T-helper 2 cell treated with Interferon-gamma antibody and Interleukin-4, amounts not matched to agents 5 μg/mL and 100 μg/mL, for 36 hours (primary cell): ENCODE measurements at regions not wholly inside any gene's neighbourhood (a gene's known extent, or its start where the extent isn't known, plus 50 kb on each side); places are given as distances from the start of the nearest gene placed in this dataset.

ENCODE experiments used
- DNase-seq: peaks from one replicate; pipeline ENCODE4 v3.0.0; 2021; ENCODE audit warnings: low spot score
- H3K27ac Mint-ChIP-seq: one replicate; pipeline ENCODE4 v1.8.0; 2021; ENCODE audit warnings: mild to moderate bottlenecking, mixed read lengths
- H3K27me3 Mint-ChIP-seq: one replicate; pipeline ENCODE4 v1.8.0; 2021; ENCODE audit warnings: low read depth, mixed read lengths
- H3K36me3 Mint-ChIP-seq: one replicate; pipeline ENCODE4 v1.8.0; 2021; ENCODE audit warnings: low read depth, mixed read lengths
- H3K4me1 Mint-ChIP-seq: one replicate; pipeline ENCODE4 v1.8.0; 2021; ENCODE audit warnings: low read depth, mixed read lengths
- H3K4me3 Mint-ChIP-seq: one replicate; pipeline ENCODE4 v1.8.0; 2022; ENCODE audit warnings: mild to moderate bottlenecking, moderate library complexity, mixed read lengths
- H3K9me3 Mint-ChIP-seq: one replicate; pipeline ENCODE4 v1.8.0; 2021; ENCODE audit warnings: mixed read lengths

DNA sequence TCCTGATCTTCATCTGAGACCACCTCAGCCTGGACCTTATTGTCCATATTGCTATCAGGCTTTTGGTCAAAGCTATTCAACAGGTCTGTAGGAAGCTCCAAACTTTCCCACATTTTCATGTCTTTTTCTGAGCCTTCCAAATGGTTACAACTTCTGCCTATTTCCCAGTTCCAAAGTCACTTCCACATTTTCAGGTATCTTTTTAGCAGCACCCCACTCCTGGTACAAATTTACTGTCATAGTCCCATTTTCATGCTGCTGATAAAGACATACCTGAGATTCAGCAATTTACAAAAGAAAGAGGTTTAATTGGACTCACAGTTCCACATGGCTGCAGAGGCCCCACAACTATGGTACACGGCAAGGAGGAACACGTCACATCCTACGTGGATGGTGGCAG, 815.5 kb downstream of the KCNJ2 start:
- DNase-seq = no peak
- Mint-ChIP-seq H3K27ac (no peak overlapping the region), H3K27me3 (no peaks in the 10 kb centered on the region), H3K36me3 (no peaks in the 10 kb centered on the region), H3K4me3 (no peak overlapping the region), H3K9me3 (peaks cover 44% of the 10 kb centered on the region), H3K4me1 (no peaks in the 10 kb centered on the region)

- no peak overlapping the region for H3K27ac Mint-ChIP-seq
Measured at GRCh38 chr17:70987867-70988340, 818.6 kb downstream of the KCNJ2 start.

DNA sequence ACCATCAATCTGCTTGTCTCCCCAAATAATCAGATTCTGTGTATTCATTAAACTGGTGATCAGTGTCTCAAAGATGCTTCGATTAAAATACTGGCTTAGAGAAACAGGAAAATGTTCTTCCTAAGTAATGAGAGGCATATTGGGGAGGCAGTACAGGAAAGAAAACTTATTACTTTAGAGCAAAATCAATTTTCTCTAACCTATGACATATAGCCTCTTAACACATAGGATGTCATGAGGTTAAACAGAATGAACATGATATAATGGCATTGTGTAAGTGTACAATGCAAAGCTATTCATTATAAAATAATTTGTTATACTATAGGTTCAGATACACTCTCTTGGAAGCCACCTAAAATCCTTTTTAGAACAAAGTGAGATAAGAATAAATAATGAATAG, 819.3 kb downstream of the KCNJ2 start:
- H3K27me3 Mint-ChIP-seq = no peaks in the 10 kb centered on the region
- no peak for DNase-seq
- no peak overlapping the region for H3K27ac Mint-ChIP-seq
- H3K4me3 Mint-ChIP-seq = no peak overlapping the region
- H3K4me1 Mint-ChIP-seq = no peaks in the 10 kb centered on the region
- peaks cover 45% of the 10 kb centered on the region for H3K9me3 Mint-ChIP-seq
- H3K36me3 Mint-ChIP-seq = no peaks in the 10 kb centered on the region

More at GRCh38 chr17:70987867-70988340, 818.6 kb downstream of the KCNJ2 start:
- H3K4me3 Mint-ChIP-seq = no peak overlapping the region
- no peaks in the 10 kb centered on the region for H3K4me1 Mint-ChIP-seq
- no peak for DNase-seq
- H3K36me3 Mint-ChIP-seq = no peaks in the 10 kb centered on the region
- peaks cover 50% of the 10 kb centered on the region for H3K9me3 Mint-ChIP-seq
- H3K27me3 Mint-ChIP-seq = no peaks in the 10 kb centered on the region

GRCh38 chr17:70989280-70989679, 819.9 kb downstream of the KCNJ2 start:
- Mint-ChIP-seq H3K27me3 (no peaks in the 10 kb centered on the region), H3K4me1 (no peaks in the 10 kb centered on the region), H3K4me3 (no peak overlapping the region), H3K9me3 (peaks cover 45% of the 10 kb centered on the region), H3K36me3 (no peaks in the 10 kb centered on the region), H3K27ac (no peak overlapping the region)
- DNase-seq = no peak

DNA sequence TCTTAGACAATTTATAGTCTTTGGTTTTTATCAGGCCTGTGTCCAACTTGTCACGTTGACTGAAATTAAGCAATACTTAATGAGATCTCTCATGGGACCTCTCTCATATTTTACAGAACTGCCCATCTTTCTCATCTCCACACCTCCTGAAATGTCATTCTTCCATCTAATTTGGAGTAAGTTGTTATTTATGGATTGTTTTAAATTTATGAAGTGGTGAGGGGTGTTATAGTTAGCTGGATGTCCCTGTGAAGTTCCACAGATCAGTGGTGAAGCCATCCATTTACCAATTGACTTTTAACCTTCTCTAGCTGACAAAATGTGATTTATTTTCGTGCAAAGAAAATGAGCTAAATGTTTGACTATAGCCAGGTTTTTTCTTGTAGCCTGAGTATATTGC, 824.9 kb downstream of the KCNJ2 start:
- H3K4me3 Mint-ChIP-seq = no peak overlapping the region
- no peaks in the 10 kb centered on the region for H3K4me1 Mint-ChIP-seq
- peaks cover 30% of the 10 kb centered on the region for H3K9me3 Mint-ChIP-seq
- no peaks in the 10 kb centered on the region for H3K36me3 Mint-ChIP-seq
- H3K27ac Mint-ChIP-seq = no peak overlapping the region
- H3K27me3 Mint-ChIP-seq = no peaks in the 10 kb centered on the region
- no peak for DNase-seq

DNA sequence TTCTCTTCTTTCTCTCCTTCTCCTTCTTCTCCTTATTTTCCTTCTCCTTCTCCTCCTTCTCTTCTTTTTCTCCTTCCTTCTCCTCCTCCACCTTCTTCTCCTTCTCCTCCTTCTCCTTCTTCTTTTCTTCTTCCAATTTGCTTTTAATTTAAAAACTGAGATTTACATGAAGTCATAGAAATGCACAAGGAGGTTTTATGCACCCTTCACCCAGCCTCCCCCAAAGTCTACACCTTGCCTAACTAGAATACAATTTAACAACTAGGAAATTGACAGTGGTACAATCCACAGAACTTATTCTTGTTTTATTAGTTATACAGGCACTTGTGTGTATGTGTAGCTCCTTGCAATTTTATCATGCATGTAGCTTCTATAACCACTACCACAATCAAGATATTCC, 826.7 kb downstream of the KCNJ2 start:
- H3K4me1 Mint-ChIP-seq = no peaks in the 10 kb centered on the region
- H3K27me3 Mint-ChIP-seq = no peaks in the 10 kb centered on the region
- DNase-seq = no peak
- no peaks in the 10 kb centered on the region for H3K36me3 Mint-ChIP-seq
- H3K9me3 Mint-ChIP-seq = peaks cover 32% of the 10 kb centered on the region
- no peak overlapping the region for H3K27ac Mint-ChIP-seq
- H3K4me3 Mint-ChIP-seq = no peak overlapping the region

- Mint-ChIP-seq H3K36me3 (no peaks in the 10 kb centered on the region), H3K4me1 (no peaks in the 10 kb centered on the region), H3K4me3 (no peak overlapping the region), H3K9me3 (peaks cover 18% of the 10 kb centered on the region), H3K27me3 (no peaks in the 10 kb centered on the region), H3K27ac (no peak overlapping the region)
- no peak for DNase-seq
Measured at GRCh38 chr17:71003736-71004135, 834.4 kb downstream of the KCNJ2 start.

- Mint-ChIP-seq H3K4me1 (no peaks in the 10 kb centered on the region), H3K9me3 (peaks cover 24% of the 10 kb centered on the region), H3K4me3 (no peak overlapping the region), H3K27ac (no peak overlapping the region), H3K36me3 (no peaks in the 10 kb centered on the region), H3K27me3 (no peaks in the 10 kb centered on the region)
- no peak for DNase-seq
Measured at GRCh38 chr17:71004413-71004812, 835.1 kb downstream of the KCNJ2 start.

- Mint-ChIP-seq H3K36me3 (no peaks in the 10 kb centered on the region), H3K4me1 (no peaks in the 10 kb centered on the region), H3K9me3 (peaks cover 31% of the 10 kb centered on the region), H3K27ac (no peak overlapping the region), H3K4me3 (no peak overlapping the region), H3K27me3 (no peaks in the 10 kb centered on the region)
- DNase-seq = no peak
Measured at GRCh38 chr17:71011391-71011790, 842.1 kb downstream of the KCNJ2 start.

- no peaks in the 10 kb centered on the region for H3K4me1 Mint-ChIP-seq
- DNase-seq = no peak
- H3K27me3 Mint-ChIP-seq = no peaks in the 10 kb centered on the region
- peaks cover 19% of the 10 kb centered on the region for H3K9me3 Mint-ChIP-seq
- H3K27ac Mint-ChIP-seq = no peak overlapping the region
- H3K4me3 Mint-ChIP-seq = no peak overlapping the region
- H3K36me3 Mint-ChIP-seq = no peaks in the 10 kb centered on the region
Measured at GRCh38 chr17:71019699-71020098, 850.4 kb downstream of the KCNJ2 start.

DNA sequence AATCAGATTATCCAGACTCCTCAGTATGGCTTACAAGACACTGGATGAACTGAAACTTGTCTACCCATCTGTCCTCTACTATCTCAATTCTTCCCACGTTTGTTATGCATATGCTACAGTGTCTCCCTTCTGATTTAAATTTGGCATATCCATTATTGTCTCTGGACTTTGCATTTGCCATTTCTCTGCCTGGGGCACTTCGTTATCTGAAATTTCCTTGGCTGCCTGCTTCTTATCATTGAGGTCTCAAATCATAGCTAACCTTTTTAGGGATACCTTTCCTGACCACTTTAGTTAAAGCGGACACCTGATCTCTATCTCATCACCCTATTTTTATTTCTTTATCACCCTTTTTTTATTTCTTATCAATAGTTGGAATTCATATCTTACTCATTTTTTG, 853.4 kb downstream of the KCNJ2 start:
- Mint-ChIP-seq H3K4me1 (no peaks in the 10 kb centered on the region), H3K36me3 (no peaks in the 10 kb centered on the region), H3K27me3 (no peaks in the 10 kb centered on the region), H3K4me3 (no peak overlapping the region), H3K27ac (no peak overlapping the region), H3K9me3 (peaks cover 17% of the 10 kb centered on the region)
- no peak for DNase-seq

DNA sequence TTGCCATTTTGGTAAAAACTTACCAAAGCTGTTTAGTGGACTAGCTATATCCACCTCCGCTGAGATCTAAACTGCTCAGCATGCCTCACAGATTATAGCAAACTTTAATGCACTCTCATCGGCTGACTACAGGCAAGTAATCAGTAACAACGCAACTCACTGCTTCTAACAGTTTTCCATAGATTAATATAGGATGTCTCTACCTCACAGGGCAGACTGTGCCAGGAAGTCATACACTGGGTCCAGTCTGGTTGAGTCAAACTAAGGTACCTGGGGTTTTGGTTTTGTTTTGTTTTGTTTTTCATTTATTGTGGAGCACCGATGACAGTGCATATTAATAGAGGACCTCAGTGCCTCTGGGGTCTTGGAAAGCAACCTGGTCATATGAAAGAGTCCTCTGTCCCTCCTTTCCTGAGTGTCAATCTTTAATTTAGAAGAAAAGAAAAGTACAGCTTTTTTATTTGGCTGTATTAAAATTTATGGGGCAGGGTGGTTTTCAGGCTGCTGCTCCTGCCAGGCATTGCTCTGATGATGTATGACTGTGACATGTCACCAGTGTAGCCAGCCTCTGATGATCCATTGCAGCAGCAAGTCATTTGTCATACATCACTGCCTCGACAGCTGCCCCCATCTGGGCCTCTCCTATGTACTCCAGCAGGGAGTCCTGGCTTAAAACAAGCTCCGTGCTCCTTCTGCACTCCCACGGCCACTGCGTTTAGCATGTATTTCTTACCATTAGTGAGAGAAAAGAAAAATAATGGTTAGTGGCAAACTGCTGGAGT, 854.1 kb downstream of the KCNJ2 start:
- Mint-ChIP-seq H3K27me3 (no peaks in the 10 kb centered on the region), H3K4me3 (no peak overlapping the region), H3K36me3 (no peaks in the 10 kb centered on the region), H3K4me1 (no peaks in the 10 kb centered on the region), H3K9me3 (peaks cover 12% of the 10 kb centered on the region), H3K27ac (no peak overlapping the region)
- DNase-seq = no peak

DNA sequence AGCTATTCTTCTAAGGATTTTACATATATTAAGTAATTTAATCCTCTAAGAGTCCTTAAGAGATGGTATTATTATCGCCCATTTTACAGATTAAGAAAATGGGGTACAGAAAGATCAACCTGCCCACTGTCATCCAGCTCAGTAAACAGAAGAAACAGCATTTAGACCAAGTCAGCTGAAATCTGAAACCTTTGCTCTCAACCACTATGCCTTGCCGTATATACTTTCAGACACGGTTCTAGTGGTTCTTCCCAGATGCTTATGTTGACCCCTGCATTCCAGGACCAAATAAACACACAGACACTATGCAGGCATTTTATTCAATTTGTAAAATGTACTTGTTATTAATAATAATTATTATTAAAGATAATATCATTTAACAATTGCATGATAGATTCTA, 854.8 kb downstream of the KCNJ2 start:
- no peak overlapping the region for H3K4me3 Mint-ChIP-seq
- no peak for DNase-seq
- H3K27me3 Mint-ChIP-seq = no peaks in the 10 kb centered on the region
- H3K9me3 Mint-ChIP-seq = peaks cover 7% of the 10 kb centered on the region
- H3K36me3 Mint-ChIP-seq = no peaks in the 10 kb centered on the region
- H3K27ac Mint-ChIP-seq = no peak overlapping the region
- H3K4me1 Mint-ChIP-seq = no peaks in the 10 kb centered on the region

DNA sequence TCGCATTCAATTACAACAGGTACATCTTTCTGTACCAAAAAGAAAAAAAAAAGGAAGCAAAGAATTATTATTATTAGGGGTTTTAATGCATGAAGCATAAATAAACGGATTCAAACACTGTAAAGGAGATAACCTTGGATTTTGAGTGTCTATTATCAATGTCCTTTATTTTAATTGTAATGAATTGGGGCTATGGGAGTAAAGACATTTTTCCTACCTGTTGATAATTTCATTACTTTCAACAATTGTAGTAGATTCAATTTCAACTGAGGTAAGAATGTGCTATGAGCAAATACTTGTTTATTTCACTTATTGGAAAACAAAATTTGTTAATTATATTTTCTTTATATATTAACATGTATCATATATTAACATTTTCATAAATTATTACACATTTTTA, 855.6 kb downstream of the KCNJ2 start:
- DNase-seq = no peak
- Mint-ChIP-seq H3K36me3 (no peaks in the 10 kb centered on the region), H3K9me3 (peaks cover 5% of the 10 kb centered on the region), H3K4me3 (no peak overlapping the region), H3K27me3 (no peaks in the 10 kb centered on the region), H3K27ac (no peak overlapping the region), H3K4me1 (no peaks in the 10 kb centered on the region)

DNA sequence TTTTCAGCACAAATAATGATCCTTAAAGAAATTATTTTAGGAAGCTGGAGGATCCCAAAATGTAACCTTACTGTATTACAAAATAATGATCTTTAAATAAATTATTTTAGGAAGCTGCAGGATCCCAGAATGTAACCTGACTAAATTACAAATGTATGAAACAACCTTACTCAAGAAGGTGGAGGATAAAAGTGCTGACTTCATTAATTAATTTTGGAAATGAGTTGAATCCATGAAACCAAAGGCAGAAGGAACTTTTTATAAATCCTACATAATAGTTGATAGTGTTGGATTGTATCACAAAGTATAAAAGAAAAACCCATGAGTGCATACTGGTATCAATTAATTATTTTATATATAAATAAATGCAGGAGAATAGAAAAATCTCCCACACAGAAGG, 859.9 kb downstream of the KCNJ2 start:
- Mint-ChIP-seq H3K9me3 (peaks cover 13% of the 10 kb centered on the region), H3K4me3 (no peak overlapping the region), H3K4me1 (no peaks in the 10 kb centered on the region), H3K36me3 (no peaks in the 10 kb centered on the region), H3K27me3 (no peaks in the 10 kb centered on the region), H3K27ac (no peak overlapping the region)
- no peak for DNase-seq
